ENCODE measurements at regions not wholly inside any gene's neighbourhood (a gene's known extent, or its start where the extent isn't known, plus 50 kb on each side); places are given as distances from the start of the nearest gene placed in this dataset.

- Mint-ChIP-seq H3K9me3 (ENCODE audit: insufficient read depth) (no peaks in the 10 kb centered on the region), H3K27me3 (no peaks in the 10 kb centered on the region), H3K4me1 (no peaks in the 10 kb centered on the region), H3K27ac (no peak overlapping the region), H3K4me3 (no peak overlapping the region)
- Histone ChIP-seq H3K27ac (ENCODE audit: low read length in 2 of 2) (no peak overlapping the region), H4K20me1 (ENCODE audit: control insufficient read depth, insufficient read depth, low read length, poor library complexity, severe bottlenecking) (no peaks in the 10 kb centered on the region), H3K4me1 (ENCODE audit: control insufficient read depth in 2 of 2, insufficient read depth in 2 of 2, low read length in 2 of 2) (no peaks in the 10 kb centered on the region), H3K36me3 (replicated peaks in 1 of 2; ENCODE audit: control extremely low read depth in 1 of 2, control insufficient read depth in 1 of 2, extremely low read depth in 1 of 2, insufficient read depth in 2 of 2, low read length in 1 of 2) (no peaks in the 10 kb centered on the region), H3K79me2 (ENCODE audit: control insufficient read depth, insufficient read depth, low read length) (no peaks in the 10 kb centered on the region), H3K9ac (ENCODE audit: low read length) (no peak overlapping the region), H3K27me3 (replicated peaks in 1 of 4; ENCODE audit: control extremely low read depth in 1 of 4, control insufficient read depth in 3 of 4, insufficient read depth in 4 of 4, low read length in 3 of 4) (no peaks in the 10 kb centered on the region), H3K9me3 (ENCODE audit: control extremely low read depth in 1 of 3, control insufficient read depth in 2 of 3, insufficient read depth in 1 of 3, low read length in 2 of 3) (peaks cover 0 to 6% (median 0%) of the 10 kb centered on the region in 3 donors), H2AFZ (ENCODE audit: insufficient read depth, low read depth, low read length, poor library complexity, severe bottlenecking) (no peak overlapping the region), H3K4me2 (replicated peaks; ENCODE audit: low read depth, low read length, poor library complexity, severe bottlenecking) (no peak overlapping the region), H3K4me3 (ENCODE audit: control extremely low read depth in 1 of 5, extremely low read depth in 1 of 5, insufficient read depth in 1 of 5, low read depth in 2 of 5, low read length in 4 of 5) (no peak overlapping the region)
- CTCF ChIA-PET, result no interaction called here
- WGBS (ENCODE audit: insufficient coverage), result 64% methylated on average over 3 of the region's 5 CpGs
- no peak for DNase-seq
- intact Hi-C loops (cut with micrococcal nuclease), result no loop called here
- ATAC-seq (ENCODE audit: low read depth), result no peak
- POLR2A ChIA-PET, result no interaction called here
- TF ChIP-seq CTCF (IDR thresholded peaks at IDR 0.05) (no peak), EZH2 (IDR thresholded peaks at IDR 0.05; ENCODE audit: borderline replicate concordance, insufficient read depth, low read depth, low read length, poor library complexity, severe bottlenecking) (no peak)
Observed at GRCh38 chr2:5894355-5894754, 202.2 kb downstream of the SOX11 start.

GRCh38 chr2:5895284-5895683 is 203.1 kb downstream of the SOX11 start:
- no peaks in the 10 kb centered on the region for H3K4me1 Mint-ChIP-seq
- H2AFZ ChIP-seq (ENCODE audit: insufficient read depth, low read depth, low read length, poor library complexity, severe bottlenecking), result no peak overlapping the region
- H3K9ac ChIP-seq (ENCODE audit: low read length), result no peak overlapping the region
- ATAC-seq (ENCODE audit: low read depth) (no peak), DNase-seq (no peak)
- H3K4me1 ChIP-seq (ENCODE audit: control insufficient read depth in 2 of 2, insufficient read depth in 2 of 2, low read length in 2 of 2), result no peaks in the 10 kb centered on the region
- peaks cover 0 to 6% (median 0%) of the 10 kb centered on the region in 3 donors for H3K9me3 ChIP-seq (ENCODE audit: control extremely low read depth in 1 of 3, control insufficient read depth in 2 of 3, insufficient read depth in 1 of 3, low read length in 2 of 3)
- 92% methylated on average over 11 of the region's 11 CpGs for WGBS (ENCODE audit: insufficient coverage)
- intact Hi-C loops (cut with micrococcal nuclease), result no loop called here
- no peaks in the 10 kb centered on the region for H3K36me3 ChIP-seq (replicated peaks in 1 of 2; ENCODE audit: control extremely low read depth in 1 of 2, control insufficient read depth in 1 of 2, extremely low read depth in 1 of 2, insufficient read depth in 2 of 2, low read length in 1 of 2)
- H4K20me1 ChIP-seq (ENCODE audit: control insufficient read depth, insufficient read depth, low read length, poor library complexity, severe bottlenecking), result no peaks in the 10 kb centered on the region
- H3K4me3 Mint-ChIP-seq, result no peak overlapping the region
- H3K4me2 ChIP-seq (replicated peaks; ENCODE audit: low read depth, low read length, poor library complexity, severe bottlenecking), result no peak overlapping the region
- no peak overlapping the region for H3K4me3 ChIP-seq (ENCODE audit: control extremely low read depth in 1 of 5, extremely low read depth in 1 of 5, insufficient read depth in 1 of 5, low read depth in 2 of 5, low read length in 4 of 5)
- CTCF ChIA-PET, result no interaction called here
- H3K27ac Mint-ChIP-seq, result no peak overlapping the region
- H3K9me3 Mint-ChIP-seq (ENCODE audit: insufficient read depth), result no peaks in the 10 kb centered on the region
- H3K27me3 ChIP-seq (replicated peaks in 1 of 4; ENCODE audit: control extremely low read depth in 1 of 4, control insufficient read depth in 3 of 4, insufficient read depth in 4 of 4, low read length in 3 of 4), result no peaks in the 10 kb centered on the region
- no peaks in the 10 kb centered on the region for H3K79me2 ChIP-seq (ENCODE audit: control insufficient read depth, insufficient read depth, low read length)
- TF ChIP-seq CTCF (IDR thresholded peaks at IDR 0.05) (no peak), EZH2 (IDR thresholded peaks at IDR 0.05; ENCODE audit: borderline replicate concordance, insufficient read depth, low read depth, low read length, poor library complexity, severe bottlenecking) (no peak)
- POLR2A ChIA-PET, result no interaction called here
- H3K27ac ChIP-seq (ENCODE audit: low read length in 2 of 2), result no peak overlapping the region
- no peaks in the 10 kb centered on the region for H3K27me3 Mint-ChIP-seq

Measured in B cell (primary cell).